KMS-11 (cell line): ENCODE measurements at regions not wholly inside any gene's neighbourhood (a gene's known extent, or its start where the extent isn't known, plus 50 kb on each side); places are given as distances from the start of the nearest gene placed in this dataset.

Experiments
- H2AFZ ChIP-seq: fragments of 200-600 bp; sonication (generic); 2 replicates; pipeline ENCODE4 v1.6.1; 2016; ENCODE audit warnings: antibody characterized with exemption, mixed run types, low read depth
- H3K27ac ChIP-seq: fragments of 200-600 bp; sonication (generic); 2 replicates; pipeline ENCODE4 v1.6.1; 2016; ENCODE audit warnings: mild to moderate bottlenecking, mixed run types
- H3K27me3 ChIP-seq: fragments of 200-600 bp; sonication (generic); 2 replicates; pipeline ENCODE4 v1.6.1; 2017; ENCODE audit warnings: mild to moderate bottlenecking, low read depth, mixed run types, moderate library complexity; ENCODE audit not compliant: insufficient read depth
- H3K36me3 ChIP-seq: fragments of 200-600 bp; sonication (generic); 2 replicates; pipeline ENCODE4 v1.6.1; 2017; ENCODE audit warnings: mild to moderate bottlenecking, mixed run types; ENCODE audit not compliant: insufficient read depth
- H3K4me1 ChIP-seq: fragments of 200-600 bp; sonication (generic); 2 replicates; pipeline ENCODE4 v1.6.1; 2016; ENCODE audit warnings: mild to moderate bottlenecking, low read depth, mixed run types; ENCODE audit not compliant: poor library complexity, severe bottlenecking
- H3K4me2 ChIP-seq: fragments of 200-600 bp; sonication (generic); 2 replicates; pipeline ENCODE4 v1.7.0; 2016; ENCODE audit warnings: mild to moderate bottlenecking, mixed run types
- H3K4me3 ChIP-seq: fragments of 200-600 bp; sonication (generic); IDR thresholded peaks from 2 replicates; pipeline ENCODE4 v1.6.1; 2017; ENCODE audit warnings: low read depth, low read length, mixed read lengths; ENCODE audit not compliant: insufficient read depth
- H3K79me2 ChIP-seq: fragments of 200-600 bp; sonication (generic); 2 replicates; pipeline ENCODE4 v1.6.1; 2016; ENCODE audit warnings: low read depth, mixed run types; ENCODE audit not compliant: insufficient read depth
- H3K9ac ChIP-seq: fragments of 200-600 bp; sonication (generic); 2 replicates; pipeline ENCODE4 v1.6.1; 2016; ENCODE audit warnings: mild to moderate bottlenecking, mixed run types
- H4K20me1 ChIP-seq: fragments of 200-600 bp; sonication (generic); 2 replicates; pipeline ENCODE4 v1.6.1; 2016; ENCODE audit warnings: mild to moderate bottlenecking, mixed run types; ENCODE audit not compliant: insufficient read depth
- TF ChIP-seq, protein P1 (sequence below): fragments of 200-600 bp; sonication (generic); conservative IDR thresholded peaks from 2 replicates; pipeline ENCODE4 v1.6.1; 2017; ENCODE audit warnings: low read depth, mild to moderate bottlenecking, antibody characterized with exemption, low read length, moderate library complexity, mixed read lengths

- TF ChIP-seq, protein P1, sequence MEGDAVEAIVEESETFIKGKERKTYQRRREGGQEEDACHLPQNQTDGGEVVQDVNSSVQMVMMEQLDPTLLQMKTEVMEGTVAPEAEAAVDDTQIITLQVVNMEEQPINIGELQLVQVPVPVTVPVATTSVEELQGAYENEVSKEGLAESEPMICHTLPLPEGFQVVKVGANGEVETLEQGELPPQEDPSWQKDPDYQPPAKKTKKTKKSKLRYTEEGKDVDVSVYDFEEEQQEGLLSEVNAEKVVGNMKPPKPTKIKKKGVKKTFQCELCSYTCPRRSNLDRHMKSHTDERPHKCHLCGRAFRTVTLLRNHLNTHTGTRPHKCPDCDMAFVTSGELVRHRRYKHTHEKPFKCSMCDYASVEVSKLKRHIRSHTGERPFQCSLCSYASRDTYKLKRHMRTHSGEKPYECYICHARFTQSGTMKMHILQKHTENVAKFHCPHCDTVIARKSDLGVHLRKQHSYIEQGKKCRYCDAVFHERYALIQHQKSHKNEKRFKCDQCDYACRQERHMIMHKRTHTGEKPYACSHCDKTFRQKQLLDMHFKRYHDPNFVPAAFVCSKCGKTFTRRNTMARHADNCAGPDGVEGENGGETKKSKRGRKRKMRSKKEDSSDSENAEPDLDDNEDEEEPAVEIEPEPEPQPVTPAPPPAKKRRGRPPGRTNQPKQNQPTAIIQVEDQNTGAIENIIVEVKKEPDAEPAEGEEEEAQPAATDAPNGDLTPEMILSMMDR = no peak
- H2AFZ ChIP-seq = no peak overlapping the region
Observed at GRCh38 chr20:61135266-61135665, 116.8 kb upstream of the CDH4 start.

DNA sequence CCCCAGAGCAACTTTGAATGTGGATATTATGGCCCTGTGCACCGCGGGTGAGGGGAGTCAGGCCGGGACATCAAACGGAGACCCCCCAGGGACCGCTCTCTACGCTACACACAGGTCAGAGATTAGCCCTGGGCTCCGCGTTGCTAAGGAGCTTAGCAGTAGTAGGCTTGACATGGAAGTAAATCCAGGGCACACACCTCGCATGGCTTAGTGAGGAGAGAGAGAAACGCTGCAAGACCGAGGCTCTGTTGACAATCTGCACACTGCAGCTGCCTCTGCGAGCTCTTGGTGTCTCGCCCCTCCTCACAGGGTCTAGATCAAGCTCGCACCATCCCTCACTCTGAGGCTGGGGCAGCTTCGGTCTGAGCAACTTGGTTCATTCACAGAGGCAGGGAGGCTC lies 116.1 kb upstream of the CDH4 start:
- no peak overlapping the region for H3K4me3 ChIP-seq
- H3K4me2 ChIP-seq = no peak overlapping the region
- H2AFZ ChIP-seq = no peak overlapping the region
- no peaks in the 10 kb centered on the region for H3K79me2 ChIP-seq
- H3K9ac ChIP-seq = no peak overlapping the region
- no peaks in the 10 kb centered on the region for H4K20me1 ChIP-seq
- no peaks in the 10 kb centered on the region for H3K36me3 ChIP-seq
- H3K27me3 ChIP-seq = no peaks in the 10 kb centered on the region; the same call in 1 of the 2 replicates
- no peak overlapping the region for H3K27ac ChIP-seq
- TF ChIP-seq, protein P1 = no peak
- no peaks in the 10 kb centered on the region for H3K4me1 ChIP-seq

More at GRCh38 chr20:61135266-61135665, 116.8 kb upstream of the CDH4 start:
- Histone ChIP-seq H3K27ac (no peak overlapping the region), H3K4me2 (no peak overlapping the region), H3K79me2 (no peaks in the 10 kb centered on the region), H3K27me3 (no peaks in the 10 kb centered on the region; the same call in 1 of the 2 replicates), H3K36me3 (no peaks in the 10 kb centered on the region), H4K20me1 (no peaks in the 10 kb centered on the region), H3K9ac (no peak overlapping the region), H3K4me3 (no peak overlapping the region), H3K4me1 (no peaks in the 10 kb centered on the region)

DNA sequence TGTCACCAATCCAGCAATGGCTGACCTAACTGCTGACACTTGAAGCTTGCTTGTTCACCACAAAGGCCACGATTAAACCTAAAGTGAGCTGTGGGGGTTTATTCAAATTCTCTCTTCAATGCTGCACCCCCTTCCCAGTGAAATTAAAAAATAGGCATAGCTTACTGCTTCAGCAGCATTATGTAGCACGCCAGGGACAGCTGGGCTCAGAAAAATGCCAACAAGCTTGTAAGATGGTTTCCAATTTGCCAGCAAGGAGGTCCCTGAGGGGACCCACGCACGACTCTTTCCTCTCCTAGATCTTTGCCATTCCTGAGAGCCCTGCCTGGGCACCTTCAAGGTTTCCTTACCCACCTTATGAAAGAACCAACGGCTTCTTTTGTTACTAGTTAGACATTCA lies 113.5 kb upstream of the CDH4 start:
- no peaks in the 10 kb centered on the region for H3K36me3 ChIP-seq
- no peaks in the 10 kb centered on the region for H3K79me2 ChIP-seq
- H3K27me3 ChIP-seq = no peaks in the 10 kb centered on the region; the same call in 1 of the 2 replicates
- H3K27ac ChIP-seq = no peak overlapping the region
- no peak overlapping the region for H3K9ac ChIP-seq
- H3K4me3 ChIP-seq = no peak overlapping the region
- H3K4me1 ChIP-seq = no peaks in the 10 kb centered on the region
- H3K4me2 ChIP-seq = no peak overlapping the region
- H4K20me1 ChIP-seq = no peaks in the 10 kb centered on the region
- no peak overlapping the region for H2AFZ ChIP-seq
- TF ChIP-seq, protein P1 = no peak

DNA sequence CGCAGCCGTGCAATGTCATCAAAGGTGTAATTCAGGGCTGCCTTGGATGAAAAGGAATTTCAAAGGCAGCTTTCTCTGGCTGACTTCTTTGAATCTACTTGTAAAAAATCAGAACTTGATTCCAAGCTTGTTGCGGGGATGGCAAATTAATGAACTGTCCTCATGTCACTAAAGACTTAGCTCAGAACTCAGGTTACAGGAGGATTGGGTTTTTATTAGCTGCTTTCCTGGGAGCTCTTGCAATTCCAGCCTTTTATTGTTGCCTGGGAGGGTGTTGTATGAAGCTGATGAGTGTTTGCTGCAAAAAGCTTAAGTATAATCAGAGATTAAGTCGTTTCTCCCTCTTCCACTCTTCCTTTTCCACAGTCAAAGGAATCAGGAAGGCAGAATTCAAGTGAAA lies 113.0 kb upstream of the CDH4 start:
- H3K9ac ChIP-seq = no peak overlapping the region
- H3K79me2 ChIP-seq = no peaks in the 10 kb centered on the region
- no peaks in the 10 kb centered on the region for H4K20me1 ChIP-seq
- H3K4me2 ChIP-seq = no peak overlapping the region
- H3K4me3 ChIP-seq = no peak overlapping the region
- H3K4me1 ChIP-seq = no peaks in the 10 kb centered on the region
- no peak overlapping the region for H3K27ac ChIP-seq
- no peaks in the 10 kb centered on the region for H3K36me3 ChIP-seq
- H3K27me3 ChIP-seq = no peaks in the 10 kb centered on the region; the same call in 1 of the 2 replicates
- H2AFZ ChIP-seq = no peak overlapping the region
- TF ChIP-seq, protein P1 = no peak
